SH-SY5Y (cell line): ENCODE measurements at regions not wholly inside any gene's neighbourhood (a gene's known extent, or its start where the extent isn't known, plus 50 kb on each side); places are given as distances from the start of the nearest gene placed in this dataset.

ENCODE experiments used
- GATA2 ChIP-seq: IDR thresholded peaks from 2 replicates; pipeline ENCODE4 v1.6.1; 2011; ENCODE audit warnings: mild to moderate bottlenecking, low read depth, low read length
- GATA3 ChIP-seq: IDR thresholded peaks from 2 replicates; pipeline ENCODE4 v1.6.1; 2011; ENCODE audit warnings: low read depth, mild to moderate bottlenecking, low read length, moderate library complexity

DNA sequence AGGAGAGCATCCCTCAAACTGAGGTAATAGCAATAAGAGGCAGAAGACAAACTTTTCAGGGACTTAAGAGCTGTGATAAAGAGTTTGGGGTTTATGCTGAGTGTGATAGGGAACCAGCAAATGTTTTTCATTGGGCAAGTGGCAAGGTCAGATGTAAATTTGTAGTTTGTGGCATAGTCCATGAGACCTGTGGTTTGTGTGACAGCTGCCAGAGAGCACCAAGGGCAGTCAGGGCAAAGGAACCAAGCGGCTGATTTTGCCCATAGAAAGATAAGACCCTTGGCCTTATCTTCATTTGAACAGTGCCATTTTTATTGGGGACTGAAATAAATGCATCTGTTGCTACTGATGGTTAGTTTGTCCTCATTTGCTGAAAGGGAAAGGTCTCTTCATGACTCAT lies 220.3 kb downstream of the LRRN1 start:
- TF ChIP-seq GATA3 (no peak), GATA2 (no peak)
